SK-N-SH treated with all-trans-retinoic acid at 6 μM for 48 hours (cell line): ENCODE measurements at regions not wholly inside any gene's neighbourhood (a gene's known extent, or its start where the extent isn't known, plus 50 kb on each side); places are given as distances from the start of the nearest gene placed in this dataset.

Experiments
- ARNTL ChIP-seq: fragments of 450-650 bp; formaldehyde crosslinking; IDR thresholded peaks from 2 replicates; pipeline ENCODE4 v1.5.0; 2020; ENCODE audit warnings: low read depth, mild to moderate bottlenecking, moderate library complexity, borderline replicate concordance
- BACH2 ChIP-seq: fragments of 250-450 bp; sonication (Bioruptor Pico); IDR thresholded peaks from 2 replicates; pipeline ENCODE4 v1.9.0; 2021; ENCODE audit warnings: mild to moderate bottlenecking, borderline replicate concordance
- ESRRG ChIP-seq: fragments of 250-450 bp; sonication (Bioruptor Pico); IDR thresholded peaks from 2 replicates; pipeline ENCODE4 v1.6.1; 2021; ENCODE audit warnings: mild to moderate bottlenecking
- ISL1 ChIP-seq: fragments of 250-450 bp; sonication (Bioruptor Pico); IDR thresholded peaks from 2 replicates; pipeline ENCODE4 v2.1.2; 2022; ENCODE audit warnings: mild to moderate bottlenecking, moderate library complexity
- PATZ1 ChIP-seq: fragments of 250-450 bp; sonication (Bioruptor Pico); IDR thresholded peaks from 2 replicates; pipeline ENCODE4 v1.8.0; 2020; ENCODE audit warnings: mild to moderate bottlenecking, moderate library complexity, borderline replicate concordance
- POU6F1 ChIP-seq: fragments of 250-450 bp; sonication (Bioruptor Pico); IDR thresholded peaks from 2 replicates; pipeline ENCODE4 v1.8.0; 2021; ENCODE audit warnings: low read depth, mild to moderate bottlenecking, moderate library complexity, borderline replicate concordance
- RARB ChIP-seq: fragments of 250-450 bp; sonication (Bioruptor Pico); IDR thresholded peaks from 2 replicates; pipeline ENCODE4 v1.8.0; 2021; ENCODE audit warnings: mild to moderate bottlenecking, moderate library complexity
- TOX ChIP-seq: fragments of 250-450 bp; sonication (Bioruptor Pico); IDR thresholded peaks from 2 replicates; pipeline ENCODE4 v1.8.0; 2021; ENCODE audit warnings: mild to moderate bottlenecking, moderate library complexity, borderline replicate concordance
- ZFP3 ChIP-seq: fragments of 250-450 bp; sonication (Bioruptor Pico); IDR thresholded peaks from 2 replicates; pipeline ENCODE4 v1.5.0; 2020; ENCODE audit warnings: mild to moderate bottlenecking, moderate library complexity
- ZNF70 ChIP-seq: fragments of 450-650 bp; formaldehyde crosslinking; IDR thresholded peaks from 2 replicates; pipeline ENCODE4 v1.5.0; 2020; ENCODE audit warnings: mild to moderate bottlenecking, moderate library complexity

- TF ChIP-seq RARB (no peak), ESRRG (CRISPR knock-in tag) (no peak), ARNTL (no peak), TOX (no peak), ZNF70 (CRISPR knock-in tag) (no peak), POU6F1 (CRISPR knock-in tag) (no peak), ZFP3 (no peak), PATZ1 (no peak), ISL1 (CRISPR knock-in tag) (no peak), BACH2 (no peak)
Observed at GRCh38 chr18:11290786-11291185, 141.4 kb upstream of the PIEZO2 start.
